HepG2 (cell line): ENCODE measurements at regions not wholly inside any gene's neighbourhood (a gene's known extent, or its start where the extent isn't known, plus 50 kb on each side); places are given as distances from the start of the nearest gene placed in this dataset.

Source experiments
- ATAC-seq: fragments of 200-7000 bp; cut with Tn5 transposase; 3 replicates; pipeline ENCODE4 v1.9.1; 2020; ENCODE audit warnings: mild to moderate bottlenecking, moderate library complexity
- BruUV-seq: library from RNA; stranded (reverse); fragments of 400-500 nt; replicated peaks from 2 replicates; lab custom pipeline; 2021; lab: Mats Ljungman, UMichigan
- CTCF ChIA-PET: fragments of 300-600 bp; formaldehyde crosslinking; extraction: SDS; loops from one replicate; lab custom pipeline; 2021; ENCODE audit warnings: low total read pairs, inconsistent platforms, low intra/inter-chr PET ratio; lab: Yijun Ruan, JAX
- POLR2A ChIA-PET: fragments of 350-600 bp; sonication (Branson Sonifier 250); formaldehyde crosslinking; loops from one replicate; lab custom pipeline; 2020; ENCODE audit warnings: antibody characterized with exemption, inconsistent platforms; lab: Yijun Ruan, JAX
- DNase-seq: peaks from one replicate; pipeline ENCODE4 v3.0.0-alpha.2; 2015; ENCODE audit warnings: low spot score
- FAIRE-seq: peaks from 3 replicates; lab custom pipeline; 2011; peaks lifted over from hg19 to GRCh38; lab: Jason Lieb, UNC
- H2AFZ ChIP-seq: one replicate; pipeline ENCODE4 v1.6.1; 2011; ENCODE audit warnings: low read length, inconsistent platforms
- H3K27ac ChIP-seq: fragments of 300-600 bp; 3 replicates; pipeline ENCODE4 v1.8.0; 2011; ENCODE audit warnings: mixed run types, mild to moderate bottlenecking, mixed read lengths, low read length, inconsistent platforms; ENCODE audit not compliant: insufficient read depth; ENCODE audit errors: extremely low read length
- H3K27me3 ChIP-seq, 2 experiments: fragments of 200-600 bp in 1 of 2; 2 replicates in 1 of 2; 3 replicates in 1 of 2; pipeline versions ENCODE4 v1.6.0 to v1.8.0; 2011; ENCODE audit warnings: low read length in 2 of 2, mild to moderate bottlenecking in 2 of 2, moderate library complexity in 2 of 2, inconsistent platforms in 1 of 2; ENCODE audit not compliant: insufficient read depth in 2 of 2, control insufficient read depth in 1 of 2
- H3K36me3 ChIP-seq, 2 experiments: fragments of 200-600 bp in 1 of 2; replicated peaks in 1 of 2; 2 replicates in 1 of 2; 3 replicates in 1 of 2; pipeline versions ENCODE4 v1.5.1 to v1.8.0; 2011; ENCODE audit warnings: low read length in 2 of 2, inconsistent platforms in 1 of 2; ENCODE audit not compliant: insufficient read depth in 2 of 2, control insufficient read depth in 1 of 2
- H3K4me1 ChIP-seq: 2 replicates; pipeline ENCODE4 v1.5.1; 2012; ENCODE audit warnings: low read length, inconsistent platforms; ENCODE audit not compliant: insufficient read depth
- H3K4me2 ChIP-seq: 2 replicates; pipeline ENCODE4 v1.6.0; 2011; ENCODE audit warnings: low read depth, low read length, inconsistent platforms
- H3K4me3 ChIP-seq, 3 experiments: fragments of 200-600 bp in 1 of 3; sonication (generic), shearing (Covaris generic) in 1 of 3; replicated peaks in 1 of 3; 2 replicates each; pipeline ENCODE4 v1.5.1; 2011 to 2016; ENCODE audit warnings: low read length in 3 of 3, inconsistent platforms in 2 of 3, low read depth in 2 of 3, mild to moderate bottlenecking in 2 of 3, control low read depth in 1 of 3, mixed read lengths in 1 of 3; ENCODE audit not compliant: insufficient read depth in 1 of 3
- H3K79me2 ChIP-seq: one replicate; pipeline ENCODE4 v1.6.1; 2011; ENCODE audit warnings: low read length, inconsistent platforms; ENCODE audit not compliant: insufficient read depth
- H3K9ac ChIP-seq: 2 replicates; pipeline ENCODE4 v1.6.0; 2011; ENCODE audit warnings: mild to moderate bottlenecking, low read depth, low read length, inconsistent platforms; ENCODE audit not compliant: insufficient read depth
- H3K9me3 ChIP-seq: 2 replicates; pipeline ENCODE4 v1.5.1; 2012; ENCODE audit warnings: mild to moderate bottlenecking, low read length
- H4K20me1 ChIP-seq: 2 replicates; pipeline ENCODE4 v1.6.0; 2011; ENCODE audit warnings: inconsistent platforms, mild to moderate bottlenecking, low read length, moderate library complexity; ENCODE audit not compliant: insufficient read depth
- AKNA ChIP-seq: sonication (generic); formaldehyde crosslinking; IDR thresholded peaks from 2 replicates; pipeline ENCODE4 v1.4.0; 2020; ENCODE audit warnings: missing genetic modification reagents, borderline replicate concordance
- ATF1 ChIP-seq: IDR thresholded peaks from 2 replicates; pipeline ENCODE4 v1.6.1; 2016; ENCODE audit warnings: mild to moderate bottlenecking, control low read depth
- DDIT3 ChIP-seq: sonication (generic); formaldehyde crosslinking; IDR thresholded peaks from 2 replicates; pipeline ENCODE4 v1.4.0; 2020; ENCODE audit warnings: mild to moderate bottlenecking, missing genetic modification reagents
- HMG20B ChIP-seq: conservative IDR thresholded peaks from 2 replicates; pipeline ENCODE4 v1.6.1; 2016; ENCODE audit warnings: missing genetic modification reagents, missing compliant biosample characterization
- MLLT10 ChIP-seq: sonication (generic); formaldehyde crosslinking; IDR thresholded peaks from 2 replicates; pipeline ENCODE4 v1.4.0; 2020; ENCODE audit warnings: missing genetic modification reagents
- MTA3 ChIP-seq: sonication (generic); formaldehyde crosslinking; IDR thresholded peaks from 2 replicates; pipeline ENCODE4 v1.4.0; 2020; ENCODE audit warnings: missing genetic modification reagents
- REXO4 ChIP-seq: sonication (generic); formaldehyde crosslinking; IDR thresholded peaks from 2 replicates; pipeline ENCODE4 v1.8.0; 2022; ENCODE audit warnings: missing genetic modification reagents, mild to moderate bottlenecking, borderline replicate concordance
- SMC3 ChIP-seq: IDR thresholded peaks from 2 replicates; pipeline ENCODE4 v1.6.1; 2011; ENCODE audit warnings: low read length, improper control_type of control experiment
- WGBS: methylation state at CpG from one replicate; pipeline ENCODE4 v1.1.6; 2017; ENCODE audit warnings: low lambda C conversion rate; 5-methylcytosine and 5-hydroxymethylcytosine counted together
- in situ Hi-C: cut with HindIII; loops from 2 replicates; pipeline ENCODE4 v1.10.0; 2017; ENCODE audit warnings: low pct_unique_long_range_greater_than_20kb; ENCODE audit not compliant: extremely low pct_ligation_motif_present
- intact Hi-C: fragments of 100-400 bp; cut with micrococcal nuclease; formaldehyde crosslinking; loops from one replicate; pipeline ENCODE4 v1.10.0; 2022; ENCODE audit not compliant: unreplicated experiment

- TF ChIP-seq AKNA (no peak), ATF1 (CRISPR knock-in tag) (no peak), HMG20B (CRISPR knock-in tag) (no peak), DDIT3 (CRISPR knock-in tag) (no peak)
Measured at GRCh38 chr12:61652265-61652664, 607.9 kb upstream of the USP15 start (continued).

DNA sequence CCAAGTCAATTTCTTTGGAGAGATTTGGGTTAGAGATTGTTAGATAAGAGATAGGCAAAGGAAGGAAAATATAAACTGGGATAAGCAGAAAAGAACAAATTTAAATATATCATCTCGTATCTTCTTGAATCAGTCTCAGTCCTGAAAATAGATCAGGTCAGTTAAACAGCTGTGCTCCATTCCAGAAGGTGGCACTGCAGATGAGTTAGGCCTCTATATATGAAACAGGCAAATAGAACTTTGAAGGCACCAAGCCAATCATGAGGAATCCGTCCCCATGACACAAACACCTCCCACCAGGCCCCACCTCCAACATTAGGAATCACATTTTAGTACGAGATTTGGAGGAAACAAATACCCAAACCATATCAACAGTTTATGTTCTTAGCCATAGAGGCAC lies 605.5 kb upstream of the USP15 start:
- FAIRE-seq (no peak), DNase-seq (peak; percentile 7), ATAC-seq (no peak)
- TF ChIP-seq MTA3 (CRISPR knock-in tag) (no peak), REXO4 (CRISPR knock-in tag) (no peak), MLLT10 (CRISPR knock-in tag) (no peak), SMC3 (peak; percentile 3; the same call in 1 of the 2 replicates)
- no TSS peak for BruUV-seq
- intact Hi-C loops = no loop called here
- POLR2A ChIA-PET = no interaction called here
- no peak overlapping the region for H3K9ac ChIP-seq
- no peak overlapping the region for H3K4me3 ChIP-seq
- peaks cover 6% of the 10 kb centered on the region for H3K9me3 ChIP-seq
- H3K79me2 ChIP-seq = no peaks in the 10 kb centered on the region
- H3K27me3 ChIP-seq = no peaks in the 10 kb centered on the region
- CTCF ChIA-PET = no interaction called here
- H2AFZ ChIP-seq = no peak overlapping the region
- no peaks in the 10 kb centered on the region for H3K4me1 ChIP-seq
- H4K20me1 ChIP-seq = no peaks in the 10 kb centered on the region
- H3K36me3 ChIP-seq = no peaks in the 10 kb centered on the region
- no peak overlapping the region for H3K4me2 ChIP-seq
- in situ Hi-C loops = no loop called here
- no peak overlapping the region for H3K27ac ChIP-seq
- whole genome bisulfite sequencing = 0% methylated on average over 3 of the region's 3 CpGs
